ENCODE measurements at regions not wholly inside any gene's neighbourhood (a gene's known extent, or its start where the extent isn't known, plus 50 kb on each side); places are given as distances from the start of the nearest gene placed in this dataset.

GRCh38 chr15:60152386-60152785 lies 148.3 kb downstream of the FOXB1 start:
- Histone ChIP-seq H3K4me1 (ENCODE audit: control insufficient read depth in 1 of 2, insufficient read depth in 1 of 2, low read depth in 1 of 2, low read length in 1 of 2) (no peaks in the 10 kb centered on the region), H3K9me3 (no peaks in the 10 kb centered on the region), H3K36me3 (no peaks in the 10 kb centered on the region), H3K4me3 (ENCODE audit: low read depth in 1 of 2, low read length in 1 of 2) (no peak overlapping the region), H3K27ac (no peak overlapping the region), H3K27me3 (peaks cover 17% of the 10 kb centered on the region)
- TF ChIP-seq CTCF (IDR thresholded peaks at IDR 0.05): no peak

- no peak for TF ChIP-seq CTCF (IDR thresholded peaks at IDR 0.05)
- H3K4me1 ChIP-seq (ENCODE audit: control insufficient read depth in 1 of 2, insufficient read depth in 1 of 2, low read depth in 1 of 2, low read length in 1 of 2): no peaks in the 10 kb centered on the region
- H3K4me3 ChIP-seq (ENCODE audit: low read depth in 1 of 2, low read length in 1 of 2): no peak overlapping the region
- no peaks in the 10 kb centered on the region for H3K9me3 ChIP-seq
- no peaks in the 10 kb centered on the region for H3K36me3 ChIP-seq
- H3K27me3 ChIP-seq: peaks cover 20% of the 10 kb centered on the region
- H3K27ac ChIP-seq: no peak overlapping the region
These were observed 150.7 kb downstream of the FOXB1 start for GRCh38 chr15:60154764-60155325.

GRCh38 chr15:60155661-60156060 lies 151.6 kb downstream of the FOXB1 start:
- H3K27ac ChIP-seq: no peak overlapping the region
- TF ChIP-seq CTCF (IDR thresholded peaks at IDR 0.05): no peak
- peaks cover 23% of the 10 kb centered on the region for H3K27me3 ChIP-seq
- H3K36me3 ChIP-seq: no peaks in the 10 kb centered on the region
- H3K4me3 ChIP-seq (ENCODE audit: low read depth in 1 of 2, low read length in 1 of 2): no peak overlapping the region
- no peaks in the 10 kb centered on the region for H3K4me1 ChIP-seq (ENCODE audit: control insufficient read depth in 1 of 2, insufficient read depth in 1 of 2, low read depth in 1 of 2, low read length in 1 of 2)
- no peaks in the 10 kb centered on the region for H3K9me3 ChIP-seq

GRCh38 chr15:60160909-60161308 lies 156.8 kb downstream of the FOXB1 start:
- no peaks in the 10 kb centered on the region for H3K9me3 ChIP-seq
- H3K27me3 ChIP-seq: peaks cover 8% of the 10 kb centered on the region
- H3K36me3 ChIP-seq: no peaks in the 10 kb centered on the region
- H3K4me1 ChIP-seq (ENCODE audit: control insufficient read depth in 1 of 2, insufficient read depth in 1 of 2, low read depth in 1 of 2, low read length in 1 of 2): no peaks in the 10 kb centered on the region
- H3K27ac ChIP-seq: no peak overlapping the region
- TF ChIP-seq CTCF (IDR thresholded peaks at IDR 0.05): no peak
- H3K4me3 ChIP-seq (ENCODE audit: low read depth in 1 of 2, low read length in 1 of 2): no peak overlapping the region

GRCh38 chr15:60161704-60162103 lies 157.6 kb downstream of the FOXB1 start:
- H3K9me3 ChIP-seq: no peaks in the 10 kb centered on the region
- no peak for TF ChIP-seq CTCF (IDR thresholded peaks at IDR 0.05)
- no peak overlapping the region for H3K4me3 ChIP-seq (ENCODE audit: low read depth in 1 of 2, low read length in 1 of 2)
- H3K4me1 ChIP-seq (ENCODE audit: control insufficient read depth in 1 of 2, insufficient read depth in 1 of 2, low read depth in 1 of 2, low read length in 1 of 2): no peaks in the 10 kb centered on the region
- no peak overlapping the region for H3K27ac ChIP-seq
- peaks cover 8% of the 10 kb centered on the region for H3K27me3 ChIP-seq
- H3K36me3 ChIP-seq: no peaks in the 10 kb centered on the region
